Astrocyte (in vitro differentiated cells and primary cell): ENCODE measurements at regions not wholly inside any gene's neighbourhood (a gene's known extent, or its start where the extent isn't known, plus 50 kb on each side); places are given as distances from the start of the nearest gene placed in this dataset.

Experiments
- EZH2 ChIP-seq: IDR thresholded peaks from 2 replicates; pipeline ENCODE4 v1.6.1; 2012; ENCODE audit warnings: mild to moderate bottlenecking, low read length, inconsistent platforms; ENCODE audit not compliant: insufficient read depth
- TF ChIP-seq, protein P1 (sequence below): IDR thresholded peaks from 2 replicates; pipeline ENCODE4 v1.5.1; 2011; ENCODE audit warnings: low read depth, mild to moderate bottlenecking, inconsistent platforms, low read length, moderate library complexity; ENCODE audit not compliant: insufficient read depth

DNA sequence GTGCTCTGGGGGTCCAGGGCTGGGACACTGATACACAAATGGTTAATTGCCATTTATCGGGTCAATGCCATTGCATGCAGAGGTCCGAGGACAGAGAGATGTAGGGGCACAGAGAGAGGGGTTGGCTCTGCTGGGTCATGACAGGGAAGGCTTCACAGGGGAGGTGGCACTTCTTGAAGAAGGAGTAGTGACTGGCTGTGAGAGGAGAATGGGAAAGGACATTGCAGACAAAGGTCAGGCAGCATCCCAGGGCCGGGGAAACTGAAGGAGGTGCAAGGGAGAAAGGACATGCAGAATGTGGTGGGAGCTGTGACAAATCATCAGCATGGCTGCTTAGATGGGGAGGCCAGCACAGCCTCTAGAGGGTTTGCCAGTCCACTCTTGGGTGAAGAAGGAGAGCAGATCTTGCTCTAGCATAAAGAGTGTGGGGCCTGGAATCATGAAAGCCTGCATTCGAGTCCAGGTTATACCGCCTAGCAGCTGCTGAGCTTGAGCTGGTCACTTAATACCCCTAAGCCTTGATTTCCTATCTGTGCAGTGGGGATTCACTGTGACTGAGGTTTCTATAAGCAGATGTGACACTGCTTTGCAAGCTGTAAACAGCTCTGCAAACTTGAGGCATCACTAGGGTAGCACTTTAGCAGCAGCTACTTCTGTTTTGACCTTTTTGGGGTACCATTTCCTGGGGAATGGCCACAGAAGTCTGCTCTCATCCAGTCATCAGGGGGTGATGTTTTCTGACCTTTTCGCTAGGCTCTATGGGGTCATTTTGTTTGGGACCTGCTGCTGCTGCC, 59.2 kb upstream of the EPS8L3 start:
- TF ChIP-seq, protein P1, sequence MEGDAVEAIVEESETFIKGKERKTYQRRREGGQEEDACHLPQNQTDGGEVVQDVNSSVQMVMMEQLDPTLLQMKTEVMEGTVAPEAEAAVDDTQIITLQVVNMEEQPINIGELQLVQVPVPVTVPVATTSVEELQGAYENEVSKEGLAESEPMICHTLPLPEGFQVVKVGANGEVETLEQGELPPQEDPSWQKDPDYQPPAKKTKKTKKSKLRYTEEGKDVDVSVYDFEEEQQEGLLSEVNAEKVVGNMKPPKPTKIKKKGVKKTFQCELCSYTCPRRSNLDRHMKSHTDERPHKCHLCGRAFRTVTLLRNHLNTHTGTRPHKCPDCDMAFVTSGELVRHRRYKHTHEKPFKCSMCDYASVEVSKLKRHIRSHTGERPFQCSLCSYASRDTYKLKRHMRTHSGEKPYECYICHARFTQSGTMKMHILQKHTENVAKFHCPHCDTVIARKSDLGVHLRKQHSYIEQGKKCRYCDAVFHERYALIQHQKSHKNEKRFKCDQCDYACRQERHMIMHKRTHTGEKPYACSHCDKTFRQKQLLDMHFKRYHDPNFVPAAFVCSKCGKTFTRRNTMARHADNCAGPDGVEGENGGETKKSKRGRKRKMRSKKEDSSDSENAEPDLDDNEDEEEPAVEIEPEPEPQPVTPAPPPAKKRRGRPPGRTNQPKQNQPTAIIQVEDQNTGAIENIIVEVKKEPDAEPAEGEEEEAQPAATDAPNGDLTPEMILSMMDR = no peak
- TF ChIP-seq EZH2 = no peak
